ENCODE measurements at regions not wholly inside any gene's neighbourhood (a gene's known extent, or its start where the extent isn't known, plus 50 kb on each side); places are given as distances from the start of the nearest gene placed in this dataset.

GRCh38 chr11:15621565-15621964, 506.8 kb downstream of the INSC start:
- no peak for DNase-seq (ENCODE audit: low read depth)

- no peak for DNase-seq (ENCODE audit: low read depth)
These were observed 507.6 kb downstream of the INSC start for GRCh38 chr11:15622231-15622890.

GRCh38 chr11:15624701-15625100, 510.0 kb downstream of the INSC start:
- no peak for DNase-seq (ENCODE audit: low read depth)

GRCh38 chr11:15625691-15626090, 511.0 kb downstream of the INSC start:
- no peak for DNase-seq (ENCODE audit: low read depth)

- DNase-seq (ENCODE audit: low read depth), result no peak
These were observed 512.8 kb downstream of the INSC start for GRCh38 chr11:15627560-15627959.

- no peak for DNase-seq (ENCODE audit: low read depth)
These were observed 515.1 kb downstream of the INSC start for GRCh38 chr11:15629690-15630321.

GRCh38 chr11:15630896-15631295, 516.2 kb downstream of the INSC start:
- no peak for DNase-seq (ENCODE audit: low read depth)

- DNase-seq (ENCODE audit: low read depth), result no peak
These were observed 520.8 kb downstream of the INSC start for GRCh38 chr11:15635521-15635920.

- DNase-seq (ENCODE audit: low read depth), result no peak
These were observed 521.9 kb downstream of the INSC start for GRCh38 chr11:15636521-15637089.

- no peak for DNase-seq (ENCODE audit: low read depth)
These were observed 523.7 kb downstream of the INSC start for GRCh38 chr11:15638386-15638787.

GRCh38 chr11:15640318-15640717, 525.6 kb downstream of the INSC start:
- no peak for DNase-seq (ENCODE audit: low read depth)

GRCh38 chr11:15641271-15642045, 526.7 kb downstream of the INSC start:
- no peak for DNase-seq (ENCODE audit: low read depth)

- no peak for DNase-seq (ENCODE audit: low read depth)
These were observed 530.5 kb downstream of the INSC start for GRCh38 chr11:15645201-15645600.

- DNase-seq (ENCODE audit: low read depth), result no peak
These were observed 534.8 kb downstream of the INSC start for GRCh38 chr11:15649371-15650104.

GRCh38 chr11:15650105-15650938, 535.6 kb downstream of the INSC start:
- peak; percentile 18 for DNase-seq (ENCODE audit: low read depth)

GRCh38 chr11:15651033-15651432, 536.3 kb downstream of the INSC start:
- no peak for DNase-seq (ENCODE audit: low read depth)

GRCh38 chr11:15651816-15652215, 537.1 kb downstream of the INSC start:
- no peak for DNase-seq (ENCODE audit: low read depth)

GRCh38 chr11:15653191-15653710, 538.5 kb downstream of the INSC start:
- no peak for DNase-seq (ENCODE audit: low read depth)

- DNase-seq (ENCODE audit: low read depth), result no peak
These were observed 539.7 kb downstream of the INSC start for GRCh38 chr11:15654451-15654850.

GRCh38 chr11:15655552-15655951, 540.8 kb downstream of the INSC start:
- no peak for DNase-seq (ENCODE audit: low read depth)

- no peak for DNase-seq (ENCODE audit: low read depth)
These were observed 542.5 kb downstream of the INSC start for GRCh38 chr11:15657264-15657663.

Data from activated T-helper 1 cell treated with Interleukin-2 at 50 U/mL for 16 hours (primary cell).